ENCODE measurements at regions not wholly inside any gene's neighbourhood (a gene's known extent, or its start where the extent isn't known, plus 50 kb on each side); places are given as distances from the start of the nearest gene placed in this dataset.
"Not testable (repeated sequence)": the region's sequence is repeated elsewhere in the genome, so short reads cannot be mapped to it uniquely, and the experiment has no call there.

DNA sequence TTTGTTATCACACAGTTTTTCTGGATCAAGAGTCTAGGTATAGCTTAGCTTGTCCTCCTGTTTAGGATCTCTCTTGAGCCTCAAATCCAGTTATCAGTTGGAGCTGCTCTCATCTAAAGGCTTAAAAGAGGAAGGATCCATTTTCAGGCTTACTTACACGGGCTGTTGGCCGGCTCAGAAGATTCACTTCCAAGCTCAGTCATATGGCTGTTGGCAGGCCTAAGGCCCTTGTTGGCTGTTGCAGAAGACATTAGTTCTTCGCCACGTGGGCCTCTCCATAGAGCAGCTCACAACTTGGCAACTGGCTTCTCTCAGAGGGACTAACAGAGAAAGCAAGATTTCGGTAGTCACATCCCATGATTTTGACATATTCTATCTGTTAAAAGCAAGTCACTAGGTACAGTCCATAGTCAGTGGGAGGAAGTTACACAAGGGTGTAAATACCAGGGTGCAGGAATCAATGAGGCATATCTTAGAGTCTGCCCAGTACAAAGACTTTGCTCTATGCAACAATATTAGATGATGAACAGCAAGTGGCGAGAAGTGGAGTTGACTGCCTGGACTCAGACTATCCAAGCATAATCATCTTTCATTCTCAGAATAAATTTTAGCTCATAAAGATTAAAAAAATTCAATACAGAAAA, 280.1 kb upstream of the MBL2 start:
- H3K27ac Mint-ChIP-seq = no peak overlapping the region
- no peak overlapping the region for H3K4me3 Mint-ChIP-seq

DNA sequence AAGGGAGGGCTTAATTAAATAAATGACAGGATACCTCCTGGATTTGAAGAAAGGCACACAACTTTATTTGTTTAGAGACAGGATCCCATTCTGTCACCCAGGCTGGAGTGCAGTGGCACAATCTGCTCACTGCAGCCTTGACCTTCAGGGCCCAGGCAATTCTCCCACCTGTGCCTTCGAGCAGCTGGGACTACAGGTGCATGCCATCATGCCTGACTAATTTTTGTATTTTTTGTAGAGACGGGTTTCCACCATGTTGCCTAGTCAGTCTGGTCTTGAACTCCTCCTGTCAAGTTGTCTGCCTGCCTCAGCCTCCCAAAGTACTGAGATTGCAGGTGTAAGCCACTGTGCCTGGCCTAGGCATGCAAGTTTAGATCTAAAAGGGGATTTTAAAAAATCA, 272.7 kb upstream of the MBL2 start:
- Mint-ChIP-seq H3K9me3 (no peaks in the 10 kb centered on the region), H3K27ac (no peak overlapping the region), H3K4me3 (no peak overlapping the region), H3K27me3 (no peaks in the 10 kb centered on the region), H3K4me1 (no peaks in the 10 kb centered on the region)
- ATAC-seq (no peak), DNase-seq (no peak)

More for the DNA sequence above, 280.1 kb upstream of the MBL2 start:
- H3K9me3 Mint-ChIP-seq = peaks cover 4 to 17% of the 10 kb centered on the region in 2 donors
- DNase-seq = no peak
- no peaks in the 10 kb centered on the region for H3K4me1 Mint-ChIP-seq
- no peaks in the 10 kb centered on the region for H3K27me3 Mint-ChIP-seq
- no peak for ATAC-seq

DNA sequence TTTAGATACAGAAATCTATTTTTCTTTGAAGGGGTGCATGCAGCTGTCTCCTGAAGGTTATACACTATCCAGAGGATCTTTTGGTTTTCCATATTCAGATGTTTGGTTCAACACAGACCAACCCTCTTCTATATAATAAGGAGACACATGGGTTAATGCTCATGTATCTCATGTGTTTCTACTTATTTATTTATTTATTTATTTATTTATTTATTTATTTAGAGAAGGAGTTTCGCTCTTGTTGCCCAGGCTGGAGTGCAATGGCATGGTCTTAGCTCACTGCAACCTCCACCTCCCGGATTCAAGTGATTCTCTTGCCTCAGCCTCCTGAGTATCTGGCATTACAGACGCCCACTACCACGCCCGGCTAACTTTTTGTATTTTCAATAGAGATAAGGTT, 263.2 kb upstream of the MBL2 start:
- H3K9me3 Mint-ChIP-seq, ATAC-seq, H3K27me3 Mint-ChIP-seq, H3K4me1 Mint-ChIP-seq, H3K27ac Mint-ChIP-seq, H3K4me3 Mint-ChIP-seq, DNase-seq: not testable (repeated sequence)

DNA sequence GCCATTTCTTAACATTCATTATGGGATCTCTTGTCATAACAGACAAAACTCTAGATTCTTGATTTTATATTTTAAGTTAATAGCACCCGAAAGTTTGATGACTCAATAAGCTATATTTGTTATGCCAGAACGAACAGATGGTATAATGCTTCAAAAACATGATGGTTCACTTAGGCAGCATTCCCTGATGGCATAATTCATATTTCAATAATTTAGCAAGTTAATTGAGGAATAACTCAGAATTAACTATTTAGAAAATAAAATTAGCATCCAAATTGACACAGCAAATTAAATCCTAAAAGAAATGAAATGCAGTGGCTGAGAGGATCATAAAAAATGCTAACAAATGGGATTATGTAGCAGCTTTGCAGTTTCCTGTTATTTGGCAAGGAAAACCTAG, 260.8 kb upstream of the MBL2 start:
- Mint-ChIP-seq H3K4me3 (no peak overlapping the region), H3K27ac (no peak overlapping the region), H3K9me3 (peaks cover 0 to 7% of the 10 kb centered on the region in 2 donors), H3K4me1 (no peaks in the 10 kb centered on the region), H3K27me3 (no peaks in the 10 kb centered on the region)
- ATAC-seq (no peak), DNase-seq (no peak)

DNA sequence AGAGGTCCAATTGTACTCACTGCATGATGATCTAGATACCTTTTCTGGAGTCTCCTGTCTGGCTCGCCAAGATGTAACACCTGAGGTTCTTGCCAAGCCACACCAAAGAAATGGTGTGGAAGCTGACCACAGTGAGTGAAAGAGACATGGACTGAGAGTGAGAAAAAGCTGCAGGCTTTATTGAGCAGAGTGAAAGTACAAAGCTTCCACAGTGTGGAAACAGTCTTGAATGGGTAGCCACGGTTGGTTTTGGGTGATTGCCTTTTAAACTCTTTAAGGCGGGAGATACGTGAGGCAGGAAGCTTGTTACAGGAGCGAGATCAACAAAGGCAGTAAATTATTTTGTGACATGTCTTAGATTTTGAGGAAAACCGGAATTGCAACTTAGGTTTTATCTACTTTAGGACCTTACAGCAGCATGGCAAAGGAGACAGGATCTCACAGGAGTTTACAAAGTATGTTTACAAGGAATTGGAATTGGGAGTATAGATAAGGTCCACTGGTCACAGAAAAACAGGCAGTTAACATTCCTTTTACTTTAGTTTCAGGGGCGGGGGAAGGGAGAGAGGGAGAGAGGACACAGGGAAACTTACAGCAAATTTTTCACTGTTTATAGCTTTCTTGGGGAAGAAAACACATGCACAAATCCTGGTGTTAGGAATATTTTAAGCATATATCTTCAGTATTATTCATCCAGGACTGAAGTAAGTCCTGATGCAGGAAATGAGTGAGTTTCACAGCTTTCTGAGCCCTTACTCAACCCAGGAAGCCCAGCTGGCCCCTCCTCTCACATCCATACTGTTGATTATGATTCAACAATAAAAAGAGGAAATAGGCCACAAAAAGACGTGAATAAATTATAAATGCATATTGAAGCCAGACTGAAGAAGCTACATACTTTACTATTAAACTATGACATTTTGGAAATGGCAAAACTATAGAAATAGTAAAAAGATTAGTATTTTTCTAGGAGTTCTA, 257.6 kb upstream of the MBL2 start:
- ATAC-seq, H3K4me3 Mint-ChIP-seq, DNase-seq, H3K4me1 Mint-ChIP-seq, H3K27me3 Mint-ChIP-seq, H3K27ac Mint-ChIP-seq: not testable (repeated sequence)
- peaks cover 0 to 23% of the 10 kb centered on the region in 2 donors for H3K9me3 Mint-ChIP-seq

DNA sequence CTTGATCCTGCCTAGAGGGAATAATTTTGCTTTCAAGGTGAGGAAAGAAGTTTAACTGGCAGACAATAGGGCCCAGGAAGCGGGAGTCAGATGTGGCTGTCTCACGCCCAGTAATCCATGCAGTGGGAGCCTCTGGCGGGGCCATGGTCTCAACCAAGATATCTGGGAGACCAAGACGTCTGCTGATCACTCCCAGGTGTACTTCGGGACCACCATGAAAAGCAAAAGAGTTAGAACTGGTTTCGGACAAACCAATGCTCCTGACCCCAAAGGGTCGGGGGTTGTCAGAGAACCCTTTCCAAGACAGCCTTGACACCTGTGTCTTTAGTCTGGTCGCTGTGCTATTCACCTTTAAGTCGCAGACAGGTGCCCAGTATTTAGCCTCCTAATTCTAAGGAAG, 256.9 kb upstream of the MBL2 start:
- Mint-ChIP-seq H3K4me1 (peaks cover 5% of the 10 kb centered on the region), H3K4me3 (no peak overlapping the region), H3K27ac (no peak overlapping the region), H3K9me3 (peaks cover 0 to 26% of the 10 kb centered on the region in 2 donors), H3K27me3 (no peaks in the 10 kb centered on the region)
- no peak for ATAC-seq
- no peak for DNase-seq

DNA sequence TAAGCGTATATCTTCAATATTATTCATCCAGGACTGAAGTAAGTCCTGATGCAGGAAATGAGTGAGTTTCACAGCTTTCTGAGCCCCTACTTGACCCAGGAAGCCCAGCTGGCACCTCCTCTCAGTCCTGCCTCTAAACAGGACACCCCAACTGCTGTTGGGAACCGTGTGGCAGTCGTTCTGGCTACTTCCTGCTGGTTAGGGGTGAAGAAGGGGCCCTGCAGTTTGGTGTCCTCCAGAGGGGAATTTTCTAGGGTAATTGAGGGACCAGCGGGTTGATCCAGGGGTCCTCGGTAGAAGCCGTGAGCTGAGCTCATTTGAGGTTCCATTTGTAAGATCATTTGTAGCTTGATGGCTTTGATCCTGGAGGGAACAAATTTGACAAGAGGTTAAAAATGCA, 253.2 kb upstream of the MBL2 start:
- H3K9me3 Mint-ChIP-seq = peaks cover 0 to 26% of the 10 kb centered on the region in 2 donors
- ATAC-seq, H3K4me1 Mint-ChIP-seq, H3K27ac Mint-ChIP-seq, DNase-seq, H3K4me3 Mint-ChIP-seq, H3K27me3 Mint-ChIP-seq: not testable (repeated sequence)

DNA sequence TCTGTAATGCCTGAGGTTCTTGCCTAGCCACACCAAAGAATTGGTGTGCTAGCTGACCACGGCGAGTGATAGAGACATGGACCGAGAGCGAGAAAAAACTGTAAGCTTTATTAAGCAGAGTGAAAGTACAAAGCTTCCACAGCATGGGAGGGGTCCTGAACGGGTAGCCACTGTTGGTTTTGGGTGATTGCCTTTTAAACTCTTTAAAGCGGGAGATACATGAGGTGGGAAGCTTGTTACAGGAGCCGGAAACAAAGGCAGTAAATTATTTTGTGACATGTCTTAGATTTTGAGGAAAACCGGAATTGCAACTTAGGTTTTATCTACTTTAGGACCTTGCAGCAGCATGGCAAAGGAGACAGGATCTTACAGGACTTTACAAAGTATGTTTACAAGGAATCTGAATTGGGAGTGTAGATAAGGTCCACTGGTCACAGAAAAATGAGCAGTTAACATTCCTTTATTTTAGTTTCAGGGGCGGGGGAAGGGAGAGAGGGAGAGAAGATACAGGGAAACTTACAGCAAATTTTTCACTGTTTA, 252.7 kb upstream of the MBL2 start:
- H3K27ac Mint-ChIP-seq = peak overlapping the region; percentile 46 to 64
- DNase-seq = no peak

DNA sequence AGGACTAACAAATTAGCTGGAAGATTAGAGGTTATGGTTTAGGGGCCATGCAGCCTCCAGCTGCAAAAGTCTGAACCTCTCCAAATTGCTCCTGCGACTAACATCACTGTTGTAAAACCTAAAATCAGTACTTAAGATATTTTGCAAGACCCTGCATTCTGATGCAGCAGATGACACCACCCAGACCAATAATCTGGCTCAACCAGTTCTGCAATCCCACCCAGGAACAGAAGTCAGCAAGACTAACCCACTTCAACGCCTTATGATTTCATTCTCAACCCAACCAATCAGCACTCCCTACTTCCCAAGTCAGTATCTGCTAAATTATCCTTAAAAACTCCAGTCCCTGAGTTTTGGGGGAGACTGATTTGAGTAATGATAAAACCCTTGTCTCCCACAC, 250.8 kb upstream of the MBL2 start:
- DNase-seq (no peak), ATAC-seq (no peak)
- Mint-ChIP-seq H3K4me1 (peaks cover 5% of the 10 kb centered on the region), H3K9me3 (peaks cover 6 to 19% of the 10 kb centered on the region in 2 donors), H3K27me3 (no peaks in the 10 kb centered on the region), H3K4me3 (no peak overlapping the region), H3K27ac (no peak overlapping the region)

More for the DNA sequence above, 252.7 kb upstream of the MBL2 start:
- ATAC-seq = no peak
- H3K4me1 Mint-ChIP-seq = peaks cover 5% of the 10 kb centered on the region
- no peaks in the 10 kb centered on the region for H3K27me3 Mint-ChIP-seq
- H3K9me3 Mint-ChIP-seq = peaks cover under 1 to 26% of the 10 kb centered on the region in 2 donors
- no peak overlapping the region for H3K4me3 Mint-ChIP-seq

DNA sequence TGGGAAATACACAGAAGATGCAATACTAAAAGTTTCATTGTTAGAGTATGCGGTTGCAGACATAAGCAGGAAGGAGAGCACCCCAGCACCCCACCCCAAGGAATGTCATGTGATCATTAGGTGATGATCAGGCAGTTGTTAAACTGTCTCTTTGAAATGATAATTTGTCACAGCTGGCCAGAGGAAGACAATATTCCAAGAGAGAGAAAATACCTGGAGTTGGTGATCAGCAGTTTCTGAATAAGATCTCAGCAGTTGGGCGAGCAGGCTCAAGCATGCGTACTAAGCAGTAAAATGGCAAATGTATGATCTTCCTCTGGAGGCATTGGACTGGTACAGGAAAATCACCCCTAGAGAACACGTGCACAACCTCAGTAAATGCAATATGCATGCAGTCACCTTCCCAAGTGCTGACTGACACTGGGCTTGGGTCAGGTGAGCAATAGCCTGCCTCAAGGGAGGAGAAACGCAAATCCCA, 250.1 kb upstream of the MBL2 start:
- Mint-ChIP-seq H3K27ac (no peak overlapping the region), H3K4me3 (no peak overlapping the region), H3K9me3 (peaks cover 6 to 15% of the 10 kb centered on the region in 2 donors), H3K4me1 (peaks cover 5% of the 10 kb centered on the region), H3K27me3 (no peaks in the 10 kb centered on the region)
- DNase-seq (no peak), ATAC-seq (no peak)

DNA sequence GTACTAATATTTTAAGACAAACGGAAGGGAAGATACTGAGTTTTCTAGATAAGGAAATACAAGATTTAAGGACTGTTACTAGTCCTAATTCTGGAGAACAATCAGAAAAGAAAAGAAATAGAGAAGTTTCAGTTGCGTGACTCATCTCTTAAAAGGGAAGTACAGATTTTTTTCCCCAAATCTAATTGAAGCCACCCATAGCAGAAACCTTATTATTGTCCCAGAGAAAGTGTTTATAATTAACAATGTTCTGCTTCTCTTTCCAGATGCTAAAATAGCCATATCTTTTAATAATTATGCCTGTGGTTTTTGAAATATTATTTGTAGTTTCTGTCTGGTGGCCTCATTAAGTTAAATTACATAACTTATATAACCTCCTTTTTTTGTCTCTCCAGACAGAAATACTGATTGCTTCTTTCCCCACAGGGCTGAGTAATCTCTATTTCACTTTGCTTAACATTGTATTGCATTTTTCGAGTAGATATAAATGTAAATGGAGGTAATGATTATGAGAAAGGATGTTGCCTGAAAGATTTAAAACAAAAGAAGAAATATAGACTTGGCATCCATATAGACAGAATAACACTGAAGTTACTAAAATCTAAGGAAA, 240.7 kb upstream of the MBL2 start:
- Mint-ChIP-seq H3K27me3 (no peaks in the 10 kb centered on the region), H3K9me3 (peaks cover 0 to 7% of the 10 kb centered on the region in 2 donors), H3K27ac (no peak overlapping the region), H3K4me3 (no peak overlapping the region), H3K4me1 (no peaks in the 10 kb centered on the region)
- ATAC-seq (no peak), DNase-seq (no peak)

DNA sequence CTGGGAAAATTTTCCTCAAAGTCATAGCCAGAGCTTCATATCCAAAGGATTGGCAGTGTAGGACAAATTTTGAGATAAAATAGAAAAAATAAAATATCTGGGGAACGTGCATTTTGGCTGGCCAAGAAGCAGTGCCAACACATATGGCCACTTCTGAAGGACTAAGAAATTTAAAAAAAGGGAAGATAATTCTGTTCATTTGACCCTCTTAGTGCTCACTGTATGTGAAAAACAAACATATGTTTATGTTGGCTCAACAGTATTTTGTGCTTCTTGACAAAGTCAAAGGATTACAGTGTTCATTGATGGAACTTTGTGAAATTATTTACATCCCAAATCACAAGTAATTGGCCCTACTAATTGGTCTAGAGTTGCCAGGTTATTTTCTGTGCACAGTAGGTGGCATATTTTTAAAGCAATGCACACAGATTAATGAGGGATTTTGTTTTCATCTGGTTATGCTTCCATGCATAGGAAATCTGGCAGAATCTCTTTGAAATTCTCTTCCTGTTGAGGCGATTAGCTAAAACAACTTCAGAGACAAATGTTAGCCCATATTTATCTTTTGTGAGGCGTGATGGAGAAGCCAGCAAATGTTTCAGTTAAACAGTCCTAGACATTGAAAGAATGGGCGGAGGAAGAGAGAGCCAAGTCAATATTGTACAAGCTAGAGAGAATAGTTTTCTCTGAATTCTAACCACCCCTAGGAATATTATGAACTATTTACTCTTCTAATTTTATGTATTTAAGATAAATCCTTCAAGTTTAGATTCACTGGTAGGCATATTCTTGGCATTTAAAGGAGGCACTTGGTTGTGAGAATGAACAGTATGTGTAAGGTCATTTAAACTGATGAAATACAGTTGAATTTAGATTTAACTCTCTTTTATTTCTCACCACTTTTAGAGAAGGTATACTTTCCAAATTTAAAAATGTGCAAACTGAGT, 237.7 kb upstream of the MBL2 start:
- DNase-seq (no peak), ATAC-seq (no peak)
- no peaks in the 10 kb centered on the region for H3K4me1 Mint-ChIP-seq
- no peaks in the 10 kb centered on the region for H3K27me3 Mint-ChIP-seq
- H3K9me3 Mint-ChIP-seq = peaks cover 0 to 8% of the 10 kb centered on the region in 2 donors
- no peak overlapping the region for H3K4me3 Mint-ChIP-seq
- H3K27ac Mint-ChIP-seq = no peak overlapping the region

DNA sequence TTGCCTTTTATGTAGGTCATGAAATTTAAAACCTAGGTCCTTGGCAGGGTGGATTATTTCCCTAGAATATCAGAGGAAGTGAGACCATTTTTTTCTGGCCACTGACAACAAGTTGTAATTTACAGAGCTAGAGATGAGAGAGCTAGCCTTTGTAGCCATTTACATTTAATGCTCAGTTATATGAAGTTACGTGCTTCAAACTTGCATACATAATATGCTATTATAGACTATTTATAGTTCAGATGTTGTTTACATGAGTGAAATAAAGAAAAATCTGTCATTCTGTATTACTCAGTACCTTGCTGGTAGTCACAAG, 234.9 kb upstream of the MBL2 start:
- H3K4me1 Mint-ChIP-seq = no peaks in the 10 kb centered on the region
- H3K9me3 Mint-ChIP-seq = peaks cover 8 to 16% of the 10 kb centered on the region in 2 donors
- no peak for ATAC-seq

DNA sequence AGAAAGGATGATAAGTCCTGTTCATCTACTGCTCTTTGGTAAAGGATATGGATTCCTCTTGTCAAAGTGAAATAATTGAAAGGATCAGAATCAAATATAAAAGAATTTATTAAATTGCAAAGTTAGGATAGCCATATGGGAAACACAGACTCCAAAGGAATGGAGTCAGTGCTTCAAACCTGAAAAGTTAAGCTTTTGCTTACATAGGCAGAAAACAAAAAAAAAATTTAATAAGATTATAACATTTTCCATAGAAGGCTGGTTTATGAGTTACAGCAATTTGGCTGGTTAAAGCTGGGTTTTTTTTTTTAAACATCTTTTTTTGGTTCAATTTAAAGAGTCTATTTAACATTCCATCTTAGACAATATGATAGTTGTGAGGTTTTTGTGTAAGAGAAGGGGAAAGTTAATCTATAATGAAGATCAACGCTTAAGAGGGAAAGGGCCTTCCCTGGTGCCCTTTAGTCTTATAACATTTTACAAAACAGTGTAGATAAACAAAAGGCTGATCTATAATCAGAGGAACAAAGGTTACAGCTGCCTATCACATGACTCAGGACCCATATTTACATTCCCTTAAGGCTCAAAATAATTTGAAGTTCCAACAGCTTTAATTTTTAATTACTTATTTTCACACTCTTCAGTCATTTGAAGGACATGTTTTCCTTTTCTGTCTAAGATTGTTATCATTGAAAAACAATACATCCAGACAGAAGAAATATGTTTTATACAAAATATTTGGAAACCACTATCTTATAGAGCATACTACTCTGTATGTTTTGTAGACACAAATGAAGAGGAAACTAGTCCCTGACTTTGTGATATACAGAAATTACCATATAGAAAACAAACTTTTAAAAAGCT, 234.3 kb upstream of the MBL2 start:
- H3K9me3 Mint-ChIP-seq = peaks cover 8 to 16% of the 10 kb centered on the region in 2 donors

More for the DNA sequence above, 234.9 kb upstream of the MBL2 start:
- no peak for DNase-seq
- no peak overlapping the region for H3K27ac Mint-ChIP-seq
- H3K4me3 Mint-ChIP-seq = no peak overlapping the region
- H3K27me3 Mint-ChIP-seq = no peaks in the 10 kb centered on the region

More for the DNA sequence above, 234.3 kb upstream of the MBL2 start:
- Mint-ChIP-seq H3K4me1 (no peaks in the 10 kb centered on the region), H3K27ac (no peak overlapping the region), H3K4me3 (no peak overlapping the region), H3K27me3 (no peaks in the 10 kb centered on the region)
- DNase-seq = no peak
- no peak for ATAC-seq

Measured in stimulated activated naive CD8-positive, alpha-beta T cell treated with anti-CD3 and anti-CD28 coated beads, Interleukin-15, amount 100 ng/mL, for 72 hours (primary cell).